HK-2 (cell line): ENCODE measurements at regions not wholly inside any gene's neighbourhood (a gene's known extent, or its start where the extent isn't known, plus 50 kb on each side); places are given as distances from the start of the nearest gene placed in this dataset.

Experiments
- DNase-seq: peaks from one replicate; pipeline ENCODE4 v3.0.0-alpha.2; 2018; ENCODE audit not compliant: unreplicated experiment

- no peak for DNase-seq
These were observed 75.6 kb upstream of the NGF start for GRCh38 chr1:115413621-115414020.

- no peak for DNase-seq
These were observed 75.2 kb upstream of the NGF start for GRCh38 chr1:115413208-115413607.

- no peak for DNase-seq
These were observed 74.7 kb upstream of the NGF start for GRCh38 chr1:115412733-115413132.

GRCh38 chr1:115412286-115412685 lies 74.2 kb upstream of the NGF start:
- no peak for DNase-seq

- DNase-seq, result no peak
These were observed 73.5 kb upstream of the NGF start for GRCh38 chr1:115411371-115412063.

GRCh38 chr1:115409094-115410015 lies 71.3 kb upstream of the NGF start:
- DNase-seq, result no peak

- DNase-seq, result no peak
These were observed 70.5 kb upstream of the NGF start for GRCh38 chr1:115408533-115408932.

GRCh38 chr1:115404911-115405310 lies 66.9 kb upstream of the NGF start:
- DNase-seq, result no peak

GRCh38 chr1:115402753-115403184 lies 64.7 kb upstream of the NGF start:
- no peak for DNase-seq

- no peak for DNase-seq
These were observed 63.6 kb upstream of the NGF start for GRCh38 chr1:115401676-115402075.

- DNase-seq, result no peak
These were observed 62.8 kb upstream of the NGF start for GRCh38 chr1:115400891-115401290.

GRCh38 chr1:115400426-115400825 lies 62.4 kb upstream of the NGF start:
- no peak for DNase-seq

GRCh38 chr1:115398745-115399144 lies 60.7 kb upstream of the NGF start:
- no peak for DNase-seq
